ENCODE measurements at regions not wholly inside any gene's neighbourhood (a gene's known extent, or its start where the extent isn't known, plus 50 kb on each side); places are given as distances from the start of the nearest gene placed in this dataset.

DNA sequence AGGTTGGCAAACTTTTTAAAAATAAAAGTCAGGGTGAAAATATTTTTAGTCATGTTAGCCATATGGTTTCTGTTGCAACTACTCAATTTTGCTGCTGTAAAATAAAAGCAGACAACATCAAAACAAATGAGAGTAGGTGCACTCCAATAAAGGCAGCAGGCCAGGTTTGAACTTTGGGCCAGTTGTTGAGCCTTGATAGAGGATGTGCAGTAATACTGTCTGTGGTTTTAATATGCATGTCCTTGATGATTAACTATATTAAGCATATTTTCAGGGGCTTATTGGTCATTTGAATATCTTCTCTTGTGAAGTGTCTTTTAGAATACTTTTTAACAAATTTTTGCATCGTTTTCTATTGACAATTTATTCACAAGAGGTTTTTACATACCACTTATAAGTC is 1399.9 kb upstream of the B3GALT2 start:
- TF ChIP-seq POLR2A (IDR thresholded peaks at IDR 0.05) (no peak), EP300 (IDR thresholded peaks at IDR 0.05) (no peak)
- TF ChIP-seq, protein P1, sequence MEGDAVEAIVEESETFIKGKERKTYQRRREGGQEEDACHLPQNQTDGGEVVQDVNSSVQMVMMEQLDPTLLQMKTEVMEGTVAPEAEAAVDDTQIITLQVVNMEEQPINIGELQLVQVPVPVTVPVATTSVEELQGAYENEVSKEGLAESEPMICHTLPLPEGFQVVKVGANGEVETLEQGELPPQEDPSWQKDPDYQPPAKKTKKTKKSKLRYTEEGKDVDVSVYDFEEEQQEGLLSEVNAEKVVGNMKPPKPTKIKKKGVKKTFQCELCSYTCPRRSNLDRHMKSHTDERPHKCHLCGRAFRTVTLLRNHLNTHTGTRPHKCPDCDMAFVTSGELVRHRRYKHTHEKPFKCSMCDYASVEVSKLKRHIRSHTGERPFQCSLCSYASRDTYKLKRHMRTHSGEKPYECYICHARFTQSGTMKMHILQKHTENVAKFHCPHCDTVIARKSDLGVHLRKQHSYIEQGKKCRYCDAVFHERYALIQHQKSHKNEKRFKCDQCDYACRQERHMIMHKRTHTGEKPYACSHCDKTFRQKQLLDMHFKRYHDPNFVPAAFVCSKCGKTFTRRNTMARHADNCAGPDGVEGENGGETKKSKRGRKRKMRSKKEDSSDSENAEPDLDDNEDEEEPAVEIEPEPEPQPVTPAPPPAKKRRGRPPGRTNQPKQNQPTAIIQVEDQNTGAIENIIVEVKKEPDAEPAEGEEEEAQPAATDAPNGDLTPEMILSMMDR (IDR thresholded peaks at IDR 0.05), result no peak
